ENCODE measurements at regions not wholly inside any gene's neighbourhood (a gene's known extent, or its start where the extent isn't known, plus 50 kb on each side); places are given as distances from the start of the nearest gene placed in this dataset.

- Histone ChIP-seq H2AFZ (no peak overlapping the region), H4K20me1 (ENCODE audit: insufficient read depth) (no peaks in the 10 kb centered on the region), H3K4me3 (no peak overlapping the region), H3K36me3 (ENCODE audit: low read depth) (no peaks in the 10 kb centered on the region), H3K27ac (no peak overlapping the region), H3K4me1 (ENCODE audit: insufficient read depth) (no peaks in the 10 kb centered on the region), H3K4me2 (ENCODE audit: unreplicated experiment) (no peak overlapping the region), H3K9me2 (ENCODE audit: insufficient read depth) (no peaks in the 10 kb centered on the region), H3K9ac (no peak overlapping the region), H3F3A (ENCODE audit: insufficient read depth) (no peaks in the 10 kb centered on the region), H3K79me2 (ENCODE audit: insufficient read depth) (no peaks in the 10 kb centered on the region), H3K27me3 (replicated peaks; ENCODE audit: insufficient read depth) (no peaks in the 10 kb centered on the region), H3K9me3 (ENCODE audit: low read depth) (no peaks in the 10 kb centered on the region)
- DNase-seq: no peak
- WGBS, 2 experiments (ENCODE audit: low coverage in 1 of 2, low lambda C conversion rate in 2 of 2, missing lambda C conversion rate in 2 of 2): 10 to 11% methylated on average over 3 of the region's 3 CpGs
- TF ChIP-seq EZH2phosphoT487 (IDR thresholded peaks at IDR 0.05; ENCODE audit: insufficient read depth, low read depth) (no peak), EZH2 (IDR thresholded peaks at IDR 0.05; ENCODE audit: insufficient read depth, poor library complexity, severe bottlenecking) (no peak)
- in situ Hi-C loops (cut with MboI): no loop called here
Measured at GRCh38 chr5:165786073-165786472, 2280.7 kb downstream of the MAT2B start.

- no peaks in the 10 kb centered on the region for H3K79me2 ChIP-seq (ENCODE audit: insufficient read depth)
- no peak overlapping the region for H3K4me3 ChIP-seq
- H3K4me2 ChIP-seq (ENCODE audit: unreplicated experiment): no peak overlapping the region
- H3F3A ChIP-seq (ENCODE audit: insufficient read depth): no peaks in the 10 kb centered on the region
- H3K27ac ChIP-seq: no peak overlapping the region
- no peaks in the 10 kb centered on the region for H4K20me1 ChIP-seq (ENCODE audit: insufficient read depth)
- H3K9ac ChIP-seq: no peak overlapping the region
- DNase-seq: no peak
- no peaks in the 10 kb centered on the region for H3K9me2 ChIP-seq (ENCODE audit: insufficient read depth)
- H3K27me3 ChIP-seq (replicated peaks; ENCODE audit: insufficient read depth): no peaks in the 10 kb centered on the region
- H3K4me1 ChIP-seq (ENCODE audit: insufficient read depth): no peaks in the 10 kb centered on the region
- 8 to 14% methylated on average over 1 of the region's 1 CpG for WGBS, 2 experiments (ENCODE audit: low coverage in 1 of 2, low lambda C conversion rate in 2 of 2, missing lambda C conversion rate in 2 of 2)
- H3K36me3 ChIP-seq (ENCODE audit: low read depth): no peaks in the 10 kb centered on the region
- in situ Hi-C loops (cut with MboI): no loop called here
- H2AFZ ChIP-seq: no peak overlapping the region
- H3K9me3 ChIP-seq (ENCODE audit: low read depth): peaks cover 3% of the 10 kb centered on the region
- no peak for TF ChIP-seq EZH2 (IDR thresholded peaks at IDR 0.05; ENCODE audit: insufficient read depth, poor library complexity, severe bottlenecking)
- no peak for TF ChIP-seq EZH2phosphoT487 (IDR thresholded peaks at IDR 0.05; ENCODE audit: insufficient read depth, low read depth)
Measured at GRCh38 chr5:165795073-165795472, 2289.7 kb downstream of the MAT2B start.

DNA sequence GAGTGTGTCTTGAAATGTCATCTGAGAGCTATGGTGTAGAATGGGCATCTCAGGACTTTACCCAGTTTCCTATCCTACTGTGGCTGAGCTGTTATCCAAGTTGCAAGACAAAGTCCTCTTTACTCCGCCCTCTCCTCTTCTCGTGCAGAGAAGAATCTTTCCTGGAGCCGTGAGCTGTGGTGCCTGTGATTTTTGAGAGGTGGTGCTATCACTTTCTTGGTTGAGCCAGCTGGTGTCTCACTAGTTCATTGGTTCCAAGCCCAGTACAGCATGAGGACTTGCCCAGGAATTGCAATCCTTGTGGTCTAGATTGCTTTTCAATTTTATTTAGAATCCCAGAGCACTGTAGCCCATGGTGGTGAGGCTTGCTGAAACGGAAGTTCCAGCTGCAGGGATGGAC lies 2300.3 kb downstream of the MAT2B start:
- no peak overlapping the region for H3K4me3 ChIP-seq
- TF ChIP-seq EZH2 (IDR thresholded peaks at IDR 0.05; ENCODE audit: insufficient read depth, poor library complexity, severe bottlenecking) (no peak), EZH2phosphoT487 (IDR thresholded peaks at IDR 0.05; ENCODE audit: insufficient read depth, low read depth) (no peak)
- no peaks in the 10 kb centered on the region for H3F3A ChIP-seq (ENCODE audit: insufficient read depth)
- no peak overlapping the region for H2AFZ ChIP-seq
- H3K36me3 ChIP-seq (ENCODE audit: low read depth): no peaks in the 10 kb centered on the region
- no peak for DNase-seq
- H3K79me2 ChIP-seq (ENCODE audit: insufficient read depth): no peaks in the 10 kb centered on the region
- no peak overlapping the region for H3K9ac ChIP-seq
- H4K20me1 ChIP-seq (ENCODE audit: insufficient read depth): no peaks in the 10 kb centered on the region
- H3K27me3 ChIP-seq (replicated peaks; ENCODE audit: insufficient read depth): no peaks in the 10 kb centered on the region
- 5% methylated on average over 4 of the region's 4 CpGs for WGBS, 2 experiments (ENCODE audit: low coverage in 1 of 2, low lambda C conversion rate in 2 of 2, missing lambda C conversion rate in 2 of 2)
- H3K4me1 ChIP-seq (ENCODE audit: insufficient read depth): no peaks in the 10 kb centered on the region
- H3K9me2 ChIP-seq (ENCODE audit: insufficient read depth): no peaks in the 10 kb centered on the region; the same call in 1 of the 2 replicates
- H3K27ac ChIP-seq: no peak overlapping the region
- H3K4me2 ChIP-seq (ENCODE audit: unreplicated experiment): no peak overlapping the region
- in situ Hi-C loops (cut with MboI): no loop called here
- H3K9me3 ChIP-seq (ENCODE audit: low read depth): no peaks in the 10 kb centered on the region

- Histone ChIP-seq H3K9ac (no peak overlapping the region), H2AFZ (no peak overlapping the region), H3F3A (ENCODE audit: insufficient read depth) (no peaks in the 10 kb centered on the region), H3K4me1 (ENCODE audit: insufficient read depth) (no peaks in the 10 kb centered on the region), H3K79me2 (ENCODE audit: insufficient read depth) (no peaks in the 10 kb centered on the region), H3K9me2 (ENCODE audit: insufficient read depth) (no peaks in the 10 kb centered on the region; the same call in 1 of the 2 replicates), H3K27me3 (replicated peaks; ENCODE audit: insufficient read depth) (no peaks in the 10 kb centered on the region), H3K9me3 (ENCODE audit: low read depth) (no peaks in the 10 kb centered on the region), H4K20me1 (ENCODE audit: insufficient read depth) (no peaks in the 10 kb centered on the region), H3K36me3 (ENCODE audit: low read depth) (no peaks in the 10 kb centered on the region), H3K4me3 (no peak overlapping the region), H3K27ac (no peak overlapping the region), H3K4me2 (ENCODE audit: unreplicated experiment) (no peak overlapping the region)
- TF ChIP-seq EZH2phosphoT487 (IDR thresholded peaks at IDR 0.05; ENCODE audit: insufficient read depth, low read depth) (no peak), EZH2 (IDR thresholded peaks at IDR 0.05; ENCODE audit: insufficient read depth, poor library complexity, severe bottlenecking) (no peak)
- in situ Hi-C loops (cut with MboI): no loop called here
- DNase-seq: no peak
- WGBS, 2 experiments (ENCODE audit: low coverage in 1 of 2, low lambda C conversion rate in 2 of 2, missing lambda C conversion rate in 2 of 2): 47 to 54% methylated on average over 3 of the region's 3 CpGs
Measured at GRCh38 chr5:165808335-165808734, 2302.9 kb downstream of the MAT2B start.

GRCh38 chr5:165809914-165810313 lies 2304.5 kb downstream of the MAT2B start:
- DNase-seq: no peak
- no peak overlapping the region for H3K9ac ChIP-seq
- no peaks in the 10 kb centered on the region for H3F3A ChIP-seq (ENCODE audit: insufficient read depth)
- no peaks in the 10 kb centered on the region for H3K9me2 ChIP-seq (ENCODE audit: insufficient read depth)
- H3K4me3 ChIP-seq: no peak overlapping the region
- H3K27me3 ChIP-seq (replicated peaks; ENCODE audit: insufficient read depth): no peaks in the 10 kb centered on the region
- TF ChIP-seq EZH2 (IDR thresholded peaks at IDR 0.05; ENCODE audit: insufficient read depth, poor library complexity, severe bottlenecking): no peak
- TF ChIP-seq EZH2phosphoT487 (IDR thresholded peaks at IDR 0.05; ENCODE audit: insufficient read depth, low read depth): no peak
- no peaks in the 10 kb centered on the region for H3K36me3 ChIP-seq (ENCODE audit: low read depth)
- no peaks in the 10 kb centered on the region for H3K4me1 ChIP-seq (ENCODE audit: insufficient read depth)
- in situ Hi-C loops (cut with MboI): no loop called here
- WGBS, 2 experiments (ENCODE audit: low coverage in 1 of 2, low lambda C conversion rate in 2 of 2, missing lambda C conversion rate in 2 of 2): 10 to 14% methylated on average over 3 of the region's 3 CpGs
- H3K27ac ChIP-seq: no peak overlapping the region
- no peak overlapping the region for H2AFZ ChIP-seq
- no peaks in the 10 kb centered on the region for H4K20me1 ChIP-seq (ENCODE audit: insufficient read depth)
- H3K9me3 ChIP-seq (ENCODE audit: low read depth): no peaks in the 10 kb centered on the region
- H3K79me2 ChIP-seq (ENCODE audit: insufficient read depth): no peaks in the 10 kb centered on the region
- no peak overlapping the region for H3K4me2 ChIP-seq (ENCODE audit: unreplicated experiment)
